Hypothalamus (tissue), 51 donors: ENCODE measurements at regions not wholly inside any gene's neighbourhood (a gene's known extent, or its start where the extent isn't known, plus 50 kb on each side); places are given as distances from the start of the nearest gene placed in this dataset.
"Not testable (repeated sequence)": the region's sequence is repeated elsewhere in the genome, so short reads cannot be mapped to it uniquely, and the experiment has no call there.

Experiments
- DNase-seq, 51 donors: peaks; one replicate each; lab custom pipeline; 2025; lab: John Stamatoyannopoulos, UW

DNA sequence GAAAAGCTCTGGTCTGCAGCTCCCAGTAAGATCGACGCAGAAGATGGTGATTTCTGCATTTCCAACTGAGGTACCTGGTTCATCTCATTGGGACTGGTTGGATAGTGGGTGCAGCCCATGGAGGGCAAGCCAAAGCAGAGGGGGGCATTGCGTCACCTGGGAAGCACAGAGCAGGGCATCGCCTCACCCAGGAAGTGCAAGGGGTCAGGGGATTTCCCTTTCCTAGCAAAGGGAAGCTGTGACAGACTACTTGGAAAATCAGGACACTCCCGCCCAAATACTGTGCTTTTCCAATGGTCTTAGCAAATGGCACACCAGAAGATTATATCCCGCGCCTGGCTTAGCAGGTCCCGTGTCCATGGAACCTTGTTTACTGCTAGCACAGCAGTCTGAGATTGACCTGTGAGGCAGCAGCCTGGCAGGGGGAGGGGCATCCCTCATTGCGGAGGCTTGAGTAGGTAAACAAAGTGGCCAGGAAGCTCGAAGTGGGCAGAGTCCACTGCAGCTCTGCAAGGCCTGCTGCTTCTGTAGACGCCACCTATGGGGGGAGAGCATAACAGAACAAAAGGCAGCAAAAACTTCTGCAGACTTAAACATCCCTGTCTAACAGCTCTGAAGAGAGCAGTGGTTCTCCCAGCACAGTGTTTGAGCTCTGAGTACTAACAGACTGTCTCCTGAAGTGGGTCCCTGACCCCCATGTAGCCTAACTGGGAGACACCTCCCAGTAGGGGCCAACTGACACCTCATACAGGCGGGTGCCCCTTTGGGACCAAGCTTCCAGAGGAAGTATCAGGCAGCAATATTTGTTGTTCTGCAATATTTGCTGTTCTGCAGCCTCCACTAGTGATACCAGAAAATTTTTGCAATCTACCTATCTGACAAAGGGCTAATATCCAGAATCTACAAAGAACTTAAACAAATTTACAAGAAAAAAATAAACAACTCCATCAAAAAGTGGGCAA, 871.7 kb downstream of the IGSF11 start:
- not testable (repeated sequence) for DNase-seq

DNA sequence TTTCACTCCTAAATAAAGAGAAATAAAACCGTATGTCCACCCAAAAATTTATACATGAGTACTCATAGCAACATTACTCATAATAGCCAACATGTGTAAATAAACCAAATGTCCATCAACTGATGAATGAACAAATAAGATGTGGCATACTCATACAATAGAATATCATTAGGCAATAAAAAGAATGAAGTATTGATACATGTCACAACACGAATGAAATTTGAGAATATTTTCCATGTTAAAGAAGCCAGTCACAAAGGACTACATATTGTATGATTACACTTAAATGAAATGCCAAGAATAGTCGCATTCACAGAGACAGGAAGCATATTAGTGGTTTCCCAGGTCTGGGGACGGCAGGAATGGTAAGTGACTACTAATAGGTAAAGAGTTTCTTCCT, 869.2 kb downstream of the IGSF11 start:
- DNase-seq, result no peak

DNA sequence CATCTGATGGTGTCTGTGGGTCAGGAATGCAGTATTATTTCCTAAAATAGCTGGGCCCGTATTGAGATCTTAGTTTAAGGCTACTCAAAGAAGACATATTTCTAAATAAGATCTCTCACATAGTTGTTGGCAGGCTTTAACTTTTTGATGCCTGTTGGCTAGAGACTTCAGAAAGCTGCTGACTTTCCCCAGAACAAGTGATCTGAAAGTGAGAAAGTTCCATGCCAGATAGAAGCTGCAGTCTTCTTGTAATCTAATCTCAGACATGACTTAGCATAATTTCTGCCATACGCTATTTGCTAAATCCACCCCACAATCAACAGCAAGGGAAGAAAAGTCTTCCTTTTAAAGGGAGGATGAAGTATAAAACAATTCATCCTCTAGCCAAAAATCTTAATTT, 867.1 kb downstream of the IGSF11 start:
- DNase-seq, result no peak

DNA sequence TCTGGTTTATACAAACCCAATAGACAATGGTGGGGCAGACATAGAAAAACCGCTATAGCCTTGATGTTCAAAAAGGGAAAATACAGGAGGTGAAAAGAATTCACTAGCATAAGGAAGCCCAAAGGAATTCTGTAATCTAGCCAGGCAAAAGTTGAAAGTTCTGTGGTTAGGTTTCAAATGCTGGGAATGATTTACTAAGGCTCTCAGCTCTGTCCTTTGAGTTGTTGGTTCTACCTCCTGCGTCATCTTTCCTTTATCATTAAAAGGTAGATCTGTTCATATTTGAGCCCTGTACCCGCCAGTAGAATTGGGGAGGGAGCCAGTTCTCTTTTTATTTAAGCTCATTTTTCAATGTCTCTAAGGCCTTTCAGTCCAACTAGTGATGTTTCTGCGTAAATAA, 866.5 kb downstream of the IGSF11 start:
- DNase-seq, result no peak

DNA sequence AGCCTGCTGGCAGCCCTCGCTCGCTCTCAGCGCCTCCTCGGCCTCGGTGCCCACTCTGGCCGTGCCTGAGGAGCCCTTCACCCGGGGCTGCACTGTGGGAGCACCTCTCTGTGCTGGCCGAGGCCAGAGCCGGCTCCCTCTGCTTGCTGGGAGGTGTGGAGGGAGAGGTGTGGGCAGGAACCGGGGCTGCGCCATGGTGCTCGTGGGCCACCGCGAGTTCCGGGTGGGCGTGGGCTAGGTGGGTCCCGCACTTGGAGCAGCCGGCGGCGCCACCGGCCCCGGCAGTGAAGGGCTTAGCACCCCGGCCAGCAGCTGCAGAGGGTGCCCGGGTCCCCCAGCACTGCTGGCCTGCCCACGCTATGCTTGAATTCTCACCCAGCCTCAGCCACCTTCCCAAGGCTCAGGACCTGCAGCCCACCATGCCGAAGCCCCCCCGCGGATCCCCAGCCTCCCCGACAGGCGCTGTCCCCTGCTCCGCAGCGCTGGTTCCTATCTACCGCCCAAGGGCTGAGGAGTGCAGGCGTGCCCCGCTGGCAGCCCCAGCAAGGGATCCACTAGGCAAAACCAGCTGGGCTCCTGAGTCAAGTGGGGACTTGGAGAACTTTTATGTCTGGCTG, 863.3 kb downstream of the IGSF11 start:
- no peak for DNase-seq

DNA sequence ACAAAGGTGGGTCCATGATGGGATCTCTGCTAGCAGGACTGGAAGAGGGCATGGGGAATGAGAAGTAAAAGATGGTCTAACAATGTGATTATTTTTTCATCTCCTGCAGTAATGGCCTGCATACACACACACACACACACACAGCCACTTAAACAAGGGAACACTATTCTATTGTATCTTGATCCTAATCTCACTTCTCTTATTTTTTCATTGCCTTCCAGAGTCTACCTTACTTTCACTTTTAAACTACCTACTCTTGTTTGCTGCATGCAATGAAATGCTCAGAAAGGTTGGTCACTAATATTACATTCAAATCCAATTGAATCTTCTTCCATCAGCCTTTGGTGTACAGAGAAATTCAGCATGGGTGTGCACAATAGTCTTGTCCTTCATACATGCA, 853.8 kb downstream of the IGSF11 start:
- no peak for DNase-seq

DNA sequence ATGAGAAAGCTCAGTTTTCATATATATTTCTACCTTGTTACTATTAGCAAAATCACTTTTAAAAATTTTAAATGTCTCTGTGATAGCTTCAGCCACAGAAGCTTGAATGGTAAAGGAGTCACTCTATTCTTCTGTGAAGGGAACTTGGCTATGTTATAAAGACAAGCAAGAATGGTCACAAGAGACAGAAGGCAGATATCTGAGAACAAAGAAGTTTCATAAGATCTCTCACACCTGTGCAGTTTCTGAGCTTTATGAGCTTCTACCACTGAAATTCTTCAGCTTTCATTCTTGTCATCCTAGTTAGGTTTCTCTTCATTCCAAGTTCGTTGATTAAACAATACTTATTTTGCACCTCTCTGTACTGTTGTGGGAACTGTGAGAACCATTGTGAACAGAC, 853.4 kb downstream of the IGSF11 start:
- DNase-seq, result no peak

DNA sequence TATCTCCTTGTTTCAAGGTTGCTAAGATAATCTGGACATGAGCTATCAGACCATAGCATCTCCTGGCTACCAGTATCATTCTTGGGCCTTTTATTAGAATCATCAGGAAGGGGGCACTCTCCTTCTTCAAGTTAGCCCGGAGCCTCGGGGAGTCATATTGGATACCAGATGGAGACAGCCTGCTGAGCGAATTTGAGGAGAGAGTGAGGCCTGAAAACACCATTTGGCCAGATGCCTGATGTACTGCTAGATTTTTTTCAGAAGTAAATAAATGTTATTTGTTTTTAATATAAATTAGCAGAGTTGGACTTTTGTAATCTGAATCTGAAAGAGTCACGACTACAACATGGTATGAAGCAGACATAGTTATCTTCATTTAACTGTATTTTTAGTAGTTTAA, 848.6 kb downstream of the IGSF11 start:
- DNase-seq, result no peak

DNA sequence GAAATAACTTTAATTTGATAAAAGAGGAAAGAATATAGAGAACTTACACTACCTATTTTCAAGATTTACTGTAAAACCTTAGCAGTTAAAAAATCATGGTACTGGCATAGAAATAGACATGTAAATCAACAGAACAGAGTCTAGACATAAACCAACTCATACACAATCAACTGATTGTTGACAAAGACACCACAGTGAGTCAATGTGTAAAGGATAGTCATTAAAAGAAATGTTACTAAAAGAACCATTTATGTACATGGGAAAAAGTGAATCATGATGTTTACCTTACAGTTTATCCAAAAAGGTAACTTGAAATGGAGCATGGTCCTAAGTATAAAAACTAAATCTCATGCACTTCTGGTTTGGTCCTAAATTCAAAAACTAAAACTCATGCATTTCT, 847.4 kb downstream of the IGSF11 start:
- no peak for DNase-seq

DNA sequence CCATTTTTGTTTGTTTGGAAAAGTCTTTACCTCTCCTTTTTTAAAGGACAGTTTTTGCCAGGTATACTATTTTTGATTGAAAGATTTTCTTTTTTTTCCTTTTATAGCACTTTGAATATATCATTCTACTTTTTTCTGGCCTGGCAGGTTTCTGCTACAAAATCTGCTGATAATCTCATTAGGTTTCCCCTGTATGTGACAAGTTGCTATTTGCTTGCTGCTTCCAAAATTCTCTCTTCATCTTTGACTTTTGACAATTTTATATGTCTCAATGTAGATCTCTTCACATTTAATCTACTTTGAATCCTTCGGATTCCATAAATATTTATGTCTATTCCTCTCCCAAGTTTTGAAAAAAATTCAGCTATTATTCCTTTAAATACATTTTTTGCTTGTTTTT, 838.5 kb downstream of the IGSF11 start:
- no peak for DNase-seq

DNA sequence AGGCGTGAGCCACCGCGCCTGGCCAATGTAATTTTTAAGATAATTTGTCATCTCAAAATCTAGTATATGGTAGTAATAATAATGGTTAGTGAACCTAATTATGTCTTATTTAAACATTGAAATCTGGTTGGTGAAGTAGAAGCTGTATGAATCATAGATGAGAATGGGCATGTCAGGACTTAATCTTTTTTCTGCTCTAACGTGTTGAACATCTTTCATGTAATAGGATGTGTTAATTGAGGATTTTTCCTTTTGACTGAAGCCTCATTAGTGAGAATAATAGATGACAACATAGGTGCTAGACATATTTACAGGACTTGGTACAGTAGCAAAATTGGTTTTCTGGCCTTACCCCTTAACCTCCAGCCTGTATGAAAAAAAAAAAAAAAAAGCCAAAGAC, 835.6 kb downstream of the IGSF11 start:
- no peak for DNase-seq

DNA sequence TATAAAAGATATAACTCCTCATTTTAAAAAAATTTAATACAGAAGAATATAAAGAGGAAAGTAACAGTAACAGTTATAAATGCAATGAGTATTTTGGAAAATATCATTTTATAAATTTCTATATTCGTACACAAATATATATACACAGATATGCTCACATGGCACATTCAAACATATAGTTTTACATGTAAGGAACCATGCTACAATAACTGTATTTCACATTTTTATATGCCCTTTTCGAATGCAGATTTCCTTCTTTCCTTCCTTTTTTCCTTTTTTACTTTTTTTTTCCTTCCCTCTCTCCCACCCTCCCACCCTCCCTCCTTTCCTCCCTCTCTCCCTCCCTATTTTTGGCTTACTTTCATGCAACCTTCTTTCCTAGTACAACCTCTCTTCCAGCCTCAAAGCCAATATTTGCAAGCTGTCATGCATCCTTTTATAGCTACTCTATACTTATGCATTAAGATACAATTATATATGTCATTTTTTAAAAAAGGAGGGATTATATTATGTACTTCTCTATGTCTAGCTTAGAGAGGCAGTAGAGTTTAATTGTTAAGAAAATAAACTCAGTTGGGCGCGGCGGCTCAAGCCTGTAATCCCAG, 830.5 kb downstream of the IGSF11 start:
- DNase-seq, result no peak

DNA sequence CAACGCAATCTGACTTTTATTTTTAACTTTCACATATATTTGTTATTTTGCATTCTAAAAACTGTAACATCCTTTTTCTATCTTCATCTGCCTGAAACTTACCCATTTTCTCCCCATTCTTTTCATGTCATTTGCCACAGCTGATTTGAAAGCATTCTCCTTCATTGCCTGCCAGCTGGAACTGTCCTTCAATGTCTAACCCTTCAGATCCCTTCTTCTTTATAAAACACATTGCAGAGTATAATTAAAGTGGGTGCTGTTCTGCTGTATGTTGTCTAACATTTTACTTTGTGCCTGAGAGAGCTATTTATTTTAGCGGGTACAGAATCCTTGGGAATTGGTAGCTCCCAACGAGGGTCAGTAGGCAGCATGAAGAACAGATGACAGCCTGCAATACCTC, 827.4 kb downstream of the IGSF11 start:
- no peak for DNase-seq

DNA sequence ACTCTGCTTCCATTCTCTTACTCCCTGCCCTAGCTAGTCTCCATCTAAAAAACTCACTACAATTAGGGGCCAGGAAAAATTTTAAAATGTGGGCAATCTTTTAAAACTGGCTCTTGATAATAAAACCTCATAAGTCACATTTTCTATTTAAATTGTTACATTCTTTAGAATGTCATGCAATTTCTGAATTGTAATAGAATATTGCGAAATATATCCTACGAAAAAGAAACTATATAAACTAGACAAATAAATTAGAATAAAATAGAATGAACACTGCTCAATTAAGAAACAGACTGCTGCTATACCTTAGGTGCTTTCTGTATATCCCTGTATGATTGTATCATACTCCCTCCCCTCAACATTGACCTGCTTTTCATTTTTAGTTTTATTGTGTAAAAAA, 826.0 kb downstream of the IGSF11 start:
- no peak for DNase-seq

DNA sequence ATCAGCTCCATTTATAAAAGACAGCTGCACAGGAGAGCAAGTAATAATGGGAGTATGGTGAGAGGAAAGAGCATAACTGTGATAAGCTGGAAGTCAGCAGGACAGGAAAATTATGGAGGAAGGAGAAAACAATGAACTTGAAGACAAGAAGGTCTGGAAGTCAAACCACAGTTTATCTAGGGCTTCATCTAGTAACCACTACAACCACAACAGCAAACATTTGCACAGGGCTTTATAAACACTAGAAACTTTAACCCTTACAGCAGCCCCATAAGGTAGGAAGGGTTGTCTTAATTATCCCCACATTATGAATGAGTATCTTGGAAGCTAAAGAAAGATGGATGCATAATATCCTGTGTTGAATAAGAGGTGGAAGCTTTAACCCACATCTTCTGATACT, 820.8 kb downstream of the IGSF11 start:
- no peak for DNase-seq

DNA sequence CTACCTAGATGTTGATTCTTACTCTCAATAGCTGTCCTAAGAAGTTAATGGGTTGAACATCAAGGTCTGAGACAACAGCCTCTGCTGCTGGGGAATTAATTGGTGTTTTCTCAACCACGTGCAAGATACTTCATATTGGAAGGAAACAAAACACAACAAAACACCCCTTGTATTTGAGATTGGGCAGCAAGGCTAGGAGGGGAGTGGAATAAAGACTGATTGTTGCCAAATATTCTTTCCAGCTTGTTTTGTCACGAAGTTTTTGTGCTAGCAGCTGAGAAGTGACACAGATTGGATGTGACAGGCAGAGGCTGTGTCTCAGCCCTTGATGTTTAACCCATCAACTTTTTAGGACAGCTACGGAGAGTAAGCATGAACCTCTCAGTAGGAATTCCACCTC, 808.4 kb downstream of the IGSF11 start:
- no peak for DNase-seq

DNA sequence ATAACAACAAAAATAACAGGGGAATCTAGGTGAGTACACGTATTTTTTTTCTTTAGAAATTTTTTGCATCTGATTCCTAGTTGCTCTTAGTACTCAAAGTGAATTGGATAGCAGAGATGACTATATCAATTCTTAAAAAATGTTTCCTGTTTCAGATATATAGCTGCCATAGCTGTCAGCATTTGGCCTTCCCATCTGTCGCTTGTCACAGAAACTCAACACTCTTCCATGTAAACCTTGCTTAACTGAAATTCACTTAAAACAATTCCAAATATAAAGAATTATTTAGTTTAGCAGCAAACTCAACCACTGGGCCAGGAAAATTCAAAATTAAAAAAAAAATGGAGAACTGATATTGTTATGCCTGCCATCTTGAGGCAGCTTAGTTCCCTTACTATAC, 807.5 kb downstream of the IGSF11 start:
- no peak for DNase-seq

DNA sequence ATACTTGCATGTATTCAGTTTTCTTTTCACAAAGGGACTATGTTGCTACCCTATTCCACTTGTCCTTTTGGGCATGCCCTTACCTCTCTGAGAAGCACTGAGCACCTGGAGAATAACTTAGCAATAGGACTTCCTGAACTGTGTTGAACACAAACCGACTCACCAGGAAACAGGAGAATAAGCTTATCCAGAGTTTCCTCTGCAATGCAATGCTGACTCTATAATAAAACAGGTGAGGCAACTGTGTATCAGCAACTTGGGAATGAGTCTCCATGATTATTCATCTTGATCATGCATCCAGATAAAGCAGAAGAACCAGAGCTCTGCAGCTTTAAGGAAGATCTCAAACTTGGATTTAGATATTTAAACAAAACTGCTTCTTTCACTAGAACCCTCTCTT, 806.5 kb downstream of the IGSF11 start:
- DNase-seq, result no peak

DNA sequence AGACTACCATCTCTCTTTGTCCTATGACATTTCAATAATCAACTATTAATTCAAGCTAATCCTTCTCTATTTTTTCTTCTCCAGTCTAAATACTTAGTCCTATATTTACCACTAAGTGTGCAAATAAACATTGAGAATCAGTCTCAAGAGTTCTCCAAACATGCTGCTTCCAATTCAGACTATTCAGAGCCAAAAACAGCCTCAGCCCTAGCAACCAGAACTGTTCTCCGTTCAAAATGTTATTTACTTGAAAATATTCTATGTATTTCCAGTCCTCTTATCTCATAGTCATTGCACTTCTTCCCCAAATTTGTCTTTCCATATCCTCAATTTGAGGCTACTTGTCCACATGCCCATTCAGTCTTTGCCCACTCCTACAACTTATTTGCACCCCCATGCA, 805.5 kb downstream of the IGSF11 start:
- DNase-seq, result no peak

DNA sequence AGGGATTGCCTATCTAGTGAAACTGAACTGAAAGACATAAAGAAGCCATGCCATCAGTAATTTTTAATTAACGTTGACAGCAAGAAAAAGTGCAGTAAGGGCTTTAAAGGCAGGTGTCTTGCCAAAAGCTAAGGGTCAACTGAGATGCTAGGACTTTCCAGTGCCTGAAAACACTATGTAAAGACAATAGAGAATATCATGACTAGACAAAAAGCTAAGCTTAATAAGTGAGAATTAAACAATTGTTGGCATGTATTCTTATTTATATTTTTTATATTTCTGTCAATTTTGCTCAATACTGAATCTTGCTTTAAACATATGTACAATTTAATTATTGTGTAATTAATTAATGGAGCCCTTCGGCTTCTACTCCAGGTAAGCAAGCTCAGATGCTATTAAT, 803.1 kb downstream of the IGSF11 start:
- no peak for DNase-seq

DNA sequence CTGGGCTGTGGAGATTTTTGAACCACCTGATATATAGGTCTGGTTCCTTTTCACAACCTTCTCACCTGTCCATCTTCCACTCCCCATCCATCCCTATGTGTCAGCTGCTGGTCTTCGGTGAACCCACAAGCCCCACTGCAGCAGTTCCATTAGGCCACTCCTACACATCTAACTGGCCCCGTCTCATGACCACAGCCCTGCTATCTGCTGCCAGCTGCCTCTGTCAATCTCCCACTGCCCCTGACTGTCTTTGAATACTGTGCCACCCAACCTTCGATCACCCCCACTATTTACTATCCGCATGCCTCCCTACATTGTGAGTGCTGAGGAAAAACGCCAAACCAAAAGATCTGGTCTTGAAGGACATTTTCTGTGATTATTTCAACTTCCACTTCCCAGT, 795.4 kb downstream of the IGSF11 start:
- no peak for DNase-seq

DNA sequence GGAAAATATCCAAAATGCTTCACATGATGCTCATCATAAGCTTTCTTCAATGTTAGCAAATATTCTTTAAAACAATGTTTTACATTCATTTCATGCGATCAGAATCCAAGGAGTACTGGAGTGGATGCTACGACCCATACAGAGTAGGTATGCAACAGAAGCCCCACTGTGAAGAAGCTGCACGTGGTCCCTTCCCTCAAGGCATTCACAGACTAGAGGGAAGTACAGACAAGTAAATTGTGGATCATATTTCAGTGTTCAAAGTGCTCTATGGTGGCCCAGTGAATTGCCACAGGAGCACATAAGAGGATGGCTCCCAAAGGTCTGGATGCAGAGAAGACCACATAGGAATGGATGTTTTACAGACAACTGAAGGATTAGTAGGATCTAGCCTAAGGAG, 789.9 kb downstream of the IGSF11 start:
- DNase-seq, result no peak
